NCI-H2029 (cell line): ENCODE measurements at regions not wholly inside any gene's neighbourhood (a gene's known extent, or its start where the extent isn't known, plus 50 kb on each side); places are given as distances from the start of the nearest gene placed in this dataset.
A peak's percentile ranks its signal among the peaks of the same experiment; 100 is the strongest.

ENCODE experiments used
- DNase-seq: peaks from one replicate; lab custom pipeline; 2025; lab: John Stamatoyannopoulos, UW

DNA sequence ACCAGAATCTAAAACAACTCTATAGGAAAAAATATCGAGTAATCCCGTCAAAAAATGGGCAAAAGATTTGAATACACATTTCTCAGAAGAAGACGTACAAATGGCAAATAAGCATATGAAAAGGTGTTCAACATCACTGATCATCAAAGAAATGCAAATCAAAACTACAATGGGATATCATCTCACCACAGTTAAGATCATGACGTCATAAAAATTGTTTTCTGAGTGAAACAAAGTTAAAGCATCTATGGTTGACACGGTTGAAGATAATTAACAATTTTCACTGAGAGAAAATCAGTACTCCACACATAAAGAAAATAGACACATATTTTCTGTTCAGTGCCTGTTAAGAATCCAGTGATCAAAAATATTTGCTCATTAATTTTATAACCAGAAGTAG lies 1010.8 kb upstream of the ADGRL3 start:
- DNase-seq = no peak

DNA sequence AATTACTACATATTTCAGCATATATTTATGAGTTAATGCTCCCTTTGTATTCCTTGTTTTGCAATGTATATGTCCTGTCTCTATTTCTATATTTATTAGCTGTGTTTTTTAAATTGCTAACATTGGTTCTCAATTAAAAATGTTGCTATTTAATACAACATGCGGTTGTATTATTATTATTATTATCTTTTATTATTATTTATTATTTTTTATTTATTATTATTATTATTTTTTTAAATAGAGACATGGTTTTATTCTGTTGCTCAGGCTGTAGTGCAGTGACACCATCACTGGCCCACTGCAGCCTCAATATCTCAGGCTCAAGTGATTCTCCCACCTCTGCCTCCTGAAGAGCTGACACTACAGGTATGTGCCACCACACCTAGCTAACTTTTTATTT lies 1005.9 kb upstream of the ADGRL3 start:
- no peak for DNase-seq

DNA sequence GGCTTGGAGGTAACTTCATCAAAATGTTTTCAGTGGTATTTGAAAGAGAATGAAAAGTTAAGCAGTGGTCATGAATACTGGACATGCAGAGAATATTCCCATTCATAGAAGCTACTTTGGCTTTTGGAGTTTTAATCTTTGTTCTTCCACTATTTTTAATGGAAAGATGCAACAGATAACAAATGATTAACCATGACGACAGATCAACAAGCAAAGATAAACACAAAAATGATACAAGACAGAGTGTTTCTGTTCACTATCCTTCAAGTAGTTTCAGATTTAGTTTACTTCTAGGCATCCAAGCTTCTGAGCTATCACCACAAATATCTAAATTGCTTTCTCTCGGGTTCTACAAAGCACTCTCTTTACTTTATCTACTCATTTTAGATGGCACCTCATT lies 1004.9 kb upstream of the ADGRL3 start:
- DNase-seq = no peak

DNA sequence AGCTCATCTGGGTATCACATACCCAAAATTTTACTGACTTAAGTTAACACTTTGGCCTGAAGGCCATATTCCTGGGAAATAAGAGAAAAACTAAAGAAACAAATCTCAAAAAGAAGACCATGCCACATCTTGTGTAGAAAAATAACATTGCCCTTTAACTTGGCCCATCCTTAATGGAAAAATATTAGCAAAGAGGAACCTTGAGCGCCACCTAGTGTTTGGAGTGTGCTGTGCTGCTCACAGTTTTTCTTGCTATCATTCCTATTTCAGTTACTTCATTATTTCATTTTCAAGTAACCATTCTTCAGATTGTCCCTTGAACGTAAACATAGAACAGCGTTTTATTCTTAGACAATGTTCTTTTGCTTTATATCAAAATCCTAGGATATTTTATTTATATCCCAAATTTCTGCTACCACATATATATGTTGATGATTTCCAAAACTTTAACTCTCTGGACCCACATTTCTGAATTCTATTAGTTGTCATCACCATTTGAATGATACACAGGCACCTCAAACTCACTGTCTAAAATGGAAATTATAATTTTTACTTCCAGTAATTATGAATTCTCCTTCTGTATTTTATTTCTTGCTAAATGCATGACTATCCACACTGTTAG lies 999.0 kb upstream of the ADGRL3 start:
- peak; percentile 24 for DNase-seq

DNA sequence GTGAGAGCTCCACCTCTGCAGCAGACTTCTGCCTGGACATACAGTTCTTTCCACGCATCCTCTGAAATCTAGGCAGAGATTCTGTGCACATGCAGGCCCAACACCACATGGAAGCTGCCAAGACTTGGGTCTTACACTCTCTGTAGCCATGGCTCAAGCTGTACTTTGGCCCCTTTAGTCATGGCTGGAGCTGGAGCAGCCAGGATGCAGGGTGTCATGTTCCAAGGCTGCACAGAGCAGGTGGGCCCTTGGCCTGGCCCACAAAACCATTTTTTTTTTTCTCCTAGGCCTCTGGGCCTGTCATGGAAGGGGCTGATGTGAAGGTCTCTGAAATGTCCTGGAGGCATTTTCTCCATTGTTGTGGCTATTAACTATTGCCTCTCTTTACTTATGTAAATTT lies 990.5 kb upstream of the ADGRL3 start:
- no peak for DNase-seq

DNA sequence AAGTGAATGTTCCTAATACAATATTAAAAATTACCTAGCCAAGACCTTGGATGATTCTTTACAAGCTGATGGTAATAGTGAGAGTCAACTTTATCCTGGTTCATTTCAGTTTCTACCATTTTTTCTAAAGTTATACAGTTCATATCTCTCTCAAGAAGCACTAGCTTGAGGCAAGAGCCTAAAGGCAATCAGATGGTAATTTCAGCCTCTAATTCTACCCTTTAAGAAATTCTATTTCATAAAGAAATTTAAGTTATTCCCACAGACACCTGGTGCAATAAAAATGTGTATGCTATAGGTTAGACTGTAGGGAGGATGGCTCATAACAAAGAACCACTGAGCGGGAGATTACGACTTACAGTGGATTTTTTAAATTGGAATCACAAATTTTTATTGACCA lies 984.2 kb upstream of the ADGRL3 start:
- no peak for DNase-seq

DNA sequence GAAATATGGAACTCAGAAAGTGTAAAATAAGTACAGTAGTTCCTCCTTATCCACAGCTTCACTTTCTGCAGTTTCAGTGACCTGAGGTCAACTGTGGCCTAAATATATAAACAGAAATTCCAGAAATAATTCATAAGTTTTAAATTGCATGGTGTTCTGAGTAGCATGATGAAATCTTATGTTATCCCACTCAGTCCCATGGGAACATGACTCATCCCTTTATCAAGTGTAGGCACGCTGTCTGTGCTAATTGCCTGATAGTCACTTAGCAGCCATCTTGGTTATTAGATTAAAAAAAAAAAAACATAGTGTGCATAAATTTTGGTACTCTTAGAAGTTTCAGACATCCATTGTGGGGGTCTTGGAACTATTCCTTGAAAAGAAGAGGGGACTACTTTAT lies 983.4 kb upstream of the ADGRL3 start:
- no peak for DNase-seq

DNA sequence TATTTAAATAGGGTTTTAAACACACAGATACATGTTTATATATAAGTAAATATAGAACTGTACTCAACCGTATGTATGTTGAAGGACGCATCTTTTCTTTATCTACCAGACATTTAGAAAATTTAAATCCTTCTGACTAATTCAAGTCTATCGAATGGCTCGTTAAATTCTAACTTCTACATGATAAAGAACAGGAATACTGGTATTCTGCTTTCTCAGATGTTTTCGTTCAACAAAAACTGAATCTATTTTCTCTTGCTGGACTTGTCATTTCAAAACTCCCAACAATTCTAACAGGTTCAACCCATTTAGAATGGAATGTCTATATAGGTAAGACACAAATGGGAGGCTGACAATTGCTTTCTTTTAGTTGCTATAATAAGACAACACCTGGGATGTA lies 978.3 kb upstream of the ADGRL3 start:
- no peak for DNase-seq

DNA sequence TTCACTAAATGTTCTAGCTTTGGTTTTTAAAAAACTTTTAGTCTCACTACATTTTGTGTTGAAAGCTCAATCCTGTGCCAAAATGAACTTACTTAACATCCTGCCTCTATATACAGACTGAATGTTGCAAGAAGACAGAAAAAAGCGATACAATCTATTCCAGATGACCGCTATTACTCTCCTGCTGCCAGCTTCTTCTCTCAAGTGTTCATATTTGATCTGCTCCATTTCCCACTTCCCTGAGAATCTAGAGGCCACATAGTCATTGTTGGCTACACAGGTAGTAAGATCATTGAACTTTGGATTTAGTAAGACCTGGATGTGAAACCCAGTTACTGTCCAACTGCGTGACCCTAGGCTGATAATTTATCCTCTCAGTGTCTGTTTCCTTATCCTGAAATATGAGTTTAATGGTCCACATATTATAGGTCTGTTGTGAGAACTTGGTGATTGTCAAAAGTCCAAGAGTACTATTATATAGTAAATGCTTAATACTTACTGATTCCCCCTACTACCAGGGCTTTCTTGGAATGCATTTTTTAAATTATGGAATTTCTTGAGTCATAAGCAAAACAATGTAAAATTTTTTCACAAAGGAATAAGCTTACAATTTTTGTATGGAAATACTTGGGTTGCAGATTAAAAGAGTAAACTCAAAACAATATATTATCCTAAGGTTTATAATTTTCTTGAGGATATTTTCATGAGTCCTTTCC lies 976.8 kb upstream of the ADGRL3 start:
- no peak for DNase-seq

DNA sequence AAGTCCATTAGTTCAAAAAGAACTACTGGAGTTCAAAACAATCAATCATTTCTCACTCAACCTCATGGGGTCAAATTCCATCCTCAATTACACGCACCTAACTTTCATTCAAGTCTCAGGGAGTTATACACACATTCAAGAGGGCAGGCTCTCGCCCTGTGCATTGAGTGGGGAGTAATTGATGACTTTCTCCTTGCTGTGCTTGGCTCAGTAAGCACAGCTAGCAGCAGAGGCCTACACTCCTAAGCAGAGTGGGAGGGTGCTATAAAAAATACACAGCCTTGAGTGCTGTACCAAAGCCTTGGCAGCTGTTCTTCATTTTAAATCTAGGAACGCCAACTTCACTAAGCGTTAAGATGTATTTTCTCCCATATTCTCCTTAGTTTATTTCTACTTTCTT lies 958.3 kb upstream of the ADGRL3 start:
- no peak for DNase-seq

DNA sequence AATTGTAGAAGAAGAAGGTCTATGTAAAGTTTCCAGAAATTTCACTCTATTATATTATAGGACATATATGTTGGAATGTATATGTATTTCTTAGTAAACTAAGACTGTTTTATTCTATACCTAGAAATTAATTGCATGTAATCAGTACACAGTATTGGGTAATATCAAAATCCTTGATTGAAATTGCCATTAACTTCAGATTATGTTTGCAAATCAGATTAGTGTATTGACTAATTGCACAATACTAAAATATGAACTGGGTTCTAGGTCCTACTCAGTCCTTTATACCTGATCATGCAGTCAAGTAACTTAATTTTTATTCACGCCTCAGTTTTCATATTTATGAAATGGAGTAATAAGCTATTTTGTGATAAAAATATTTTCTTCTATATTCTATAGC lies 950.3 kb upstream of the ADGRL3 start:
- DNase-seq = no peak

DNA sequence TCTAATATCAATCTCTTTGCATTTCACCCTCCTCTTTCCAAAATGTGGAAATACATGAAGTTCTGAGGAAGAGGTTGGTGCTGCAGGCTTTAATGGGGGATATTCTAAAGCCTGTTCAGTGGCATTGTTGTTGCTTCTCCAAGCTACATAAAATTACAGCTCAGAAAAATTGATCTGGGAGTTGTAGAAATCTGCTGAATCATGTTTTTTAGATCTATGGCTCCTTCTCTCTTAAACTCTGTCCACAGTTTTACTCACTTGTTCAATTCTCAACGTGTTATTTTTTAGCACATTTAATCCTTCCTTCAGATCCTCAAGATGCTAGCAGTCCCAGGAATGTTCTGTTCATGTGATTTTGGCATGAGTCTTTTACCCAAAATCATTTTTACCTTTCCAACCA lies 949.5 kb upstream of the ADGRL3 start:
- no peak for DNase-seq

DNA sequence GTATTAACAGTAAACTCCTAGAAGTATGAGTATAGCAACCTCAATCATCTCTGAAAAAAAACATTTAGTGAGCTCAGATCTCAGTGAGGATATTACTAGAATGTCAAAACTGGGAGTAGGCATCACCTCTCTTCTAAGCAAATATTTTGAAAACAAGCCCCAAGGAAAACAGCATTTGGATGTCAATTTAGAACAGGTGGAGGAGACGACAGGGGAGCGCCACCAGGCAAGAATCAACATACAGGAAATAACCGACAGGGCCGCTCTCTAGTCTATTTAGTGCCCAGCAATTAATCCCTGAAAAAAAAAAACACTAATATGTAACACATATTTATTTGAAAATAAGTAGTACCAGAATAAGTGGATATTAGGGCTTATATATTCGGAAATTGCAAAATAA lies 940.3 kb upstream of the ADGRL3 start:
- DNase-seq = no peak

DNA sequence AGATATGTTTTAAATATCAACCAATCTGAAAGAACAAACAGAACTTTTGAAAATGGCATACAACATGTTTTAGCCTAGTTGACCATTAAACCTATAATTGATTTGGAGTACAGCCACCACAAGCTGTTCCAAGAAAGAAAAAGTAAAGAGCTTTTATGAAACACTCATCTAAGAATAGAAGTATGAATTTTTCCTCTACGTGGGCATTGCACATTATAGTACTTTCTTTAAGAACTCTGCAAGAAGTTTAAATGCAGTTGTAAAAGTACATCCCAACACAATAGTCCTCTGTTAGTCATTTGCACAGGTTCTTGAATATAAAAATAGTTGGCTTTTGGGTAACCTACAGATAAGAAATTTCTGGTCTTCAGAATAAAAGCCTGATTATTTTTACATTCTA lies 933.6 kb upstream of the ADGRL3 start:
- DNase-seq = no peak

DNA sequence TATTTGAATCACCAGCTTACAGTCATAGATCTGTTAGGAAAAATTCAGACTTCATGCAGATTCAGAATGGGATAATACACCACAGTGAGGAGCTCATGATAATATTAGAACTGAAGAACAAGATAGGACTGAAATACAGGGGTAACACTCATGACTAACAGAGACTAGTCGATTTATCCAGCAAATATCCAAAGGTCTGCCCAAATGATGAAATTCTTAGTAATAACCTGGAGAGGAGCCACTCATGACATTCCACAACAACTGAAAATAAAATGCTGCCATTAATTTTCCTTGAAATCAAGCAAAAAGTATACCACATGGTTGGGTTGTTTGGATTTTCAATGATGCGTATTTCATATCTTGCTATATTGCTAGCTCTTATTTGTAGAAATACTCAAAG lies 903.7 kb upstream of the ADGRL3 start:
- DNase-seq = no peak

DNA sequence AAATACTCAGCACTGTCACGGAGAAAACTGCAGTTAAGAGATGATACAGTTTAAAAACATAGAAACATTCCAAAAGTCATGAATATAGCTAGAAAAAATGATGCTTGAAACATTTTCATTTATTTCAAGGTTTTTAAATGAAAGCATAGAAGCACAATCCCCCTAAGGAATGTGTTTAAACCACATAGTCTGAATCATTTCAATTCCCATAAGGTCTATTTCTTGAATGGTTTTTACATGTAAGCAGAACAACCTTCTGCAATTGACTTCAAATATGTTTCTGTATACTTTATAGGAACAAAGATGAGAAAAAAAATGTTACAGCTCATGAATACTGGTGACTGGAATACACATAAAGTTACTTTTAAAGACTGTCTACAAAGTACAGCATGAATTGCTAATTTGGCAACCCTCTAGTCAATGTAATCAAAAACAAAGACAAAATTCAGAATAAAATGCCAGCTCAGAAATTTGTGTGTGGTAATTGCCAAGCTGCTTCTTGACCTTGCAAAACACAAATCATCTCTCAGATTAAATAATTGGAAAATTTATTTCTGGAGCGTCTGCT lies 886.4 kb upstream of the ADGRL3 start:
- DNase-seq = no peak

DNA sequence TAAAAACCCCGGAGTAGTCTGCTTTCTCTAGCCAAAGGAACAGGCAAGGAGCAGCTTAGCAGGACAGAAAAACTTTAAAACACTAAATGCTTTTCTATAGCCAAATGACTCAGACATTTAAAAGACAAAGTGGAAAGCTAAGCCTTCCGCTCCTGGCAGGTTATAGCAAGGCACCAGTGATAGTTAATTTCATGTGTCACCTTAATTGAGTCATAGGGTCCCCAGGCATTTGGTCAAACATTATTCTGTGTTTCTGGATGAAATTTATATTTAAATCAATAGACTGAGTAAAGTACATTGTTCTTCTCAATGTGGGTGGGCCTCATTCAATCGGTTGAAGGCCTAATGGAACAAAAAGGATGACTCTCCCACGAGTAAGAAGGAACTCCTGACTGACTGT lies 885.7 kb upstream of the ADGRL3 start:
- no peak for DNase-seq

DNA sequence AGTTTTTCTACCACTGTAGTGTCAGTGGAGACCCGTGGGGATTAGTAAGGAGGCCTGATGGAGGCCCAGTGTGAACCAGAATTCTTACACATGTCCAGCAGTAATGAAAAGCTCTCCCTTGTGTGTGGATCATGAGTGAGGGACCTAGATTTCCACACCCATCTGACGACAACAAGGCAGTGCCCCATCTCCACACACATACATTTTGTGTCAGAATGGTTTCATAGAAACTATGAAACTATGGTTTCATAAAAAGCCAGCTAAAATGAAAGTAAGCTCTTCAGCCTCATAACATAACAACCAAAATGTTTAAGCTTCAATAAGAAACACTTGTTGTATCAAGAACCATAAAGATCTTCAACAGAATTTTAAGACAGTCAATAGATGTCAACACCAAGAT lies 884.5 kb upstream of the ADGRL3 start:
- no peak for DNase-seq

DNA sequence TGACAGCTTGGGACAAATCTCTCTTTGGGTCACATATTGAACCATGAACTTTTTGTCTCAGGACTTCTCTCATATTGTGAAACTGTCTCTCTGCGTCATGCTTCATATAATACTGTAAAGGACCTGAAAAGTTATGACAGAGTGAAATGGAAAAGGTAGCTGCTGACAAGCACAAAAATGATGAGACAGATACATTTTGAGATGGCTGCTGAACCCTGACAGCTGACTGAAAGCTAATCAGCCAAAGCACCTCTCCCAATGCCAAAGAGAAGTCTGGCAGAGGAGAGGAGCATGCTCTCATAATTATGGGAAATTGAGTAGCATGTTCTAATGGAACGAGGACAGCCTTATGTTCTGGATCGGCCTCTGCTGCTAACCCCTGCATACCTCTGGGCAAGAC lies 873.4 kb upstream of the ADGRL3 start:
- no peak for DNase-seq

DNA sequence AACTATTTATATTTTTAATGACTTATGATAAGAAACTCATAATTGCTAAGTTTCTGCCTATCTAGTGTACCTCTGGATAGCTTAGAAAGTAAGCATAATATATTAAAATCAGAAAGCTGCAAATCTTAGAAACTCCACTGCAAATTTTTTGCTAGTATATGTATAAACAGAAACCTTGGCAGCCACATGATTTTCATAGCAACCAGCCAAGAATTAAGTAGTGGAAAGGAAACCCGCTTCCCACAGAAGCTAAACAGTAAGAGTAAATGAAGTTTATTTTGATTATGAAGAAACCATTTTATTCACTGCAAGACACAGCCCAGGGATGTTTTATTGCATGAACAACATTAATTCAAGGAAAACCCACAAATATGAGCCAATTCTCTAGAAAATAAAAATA lies 872.5 kb upstream of the ADGRL3 start:
- DNase-seq = no peak

DNA sequence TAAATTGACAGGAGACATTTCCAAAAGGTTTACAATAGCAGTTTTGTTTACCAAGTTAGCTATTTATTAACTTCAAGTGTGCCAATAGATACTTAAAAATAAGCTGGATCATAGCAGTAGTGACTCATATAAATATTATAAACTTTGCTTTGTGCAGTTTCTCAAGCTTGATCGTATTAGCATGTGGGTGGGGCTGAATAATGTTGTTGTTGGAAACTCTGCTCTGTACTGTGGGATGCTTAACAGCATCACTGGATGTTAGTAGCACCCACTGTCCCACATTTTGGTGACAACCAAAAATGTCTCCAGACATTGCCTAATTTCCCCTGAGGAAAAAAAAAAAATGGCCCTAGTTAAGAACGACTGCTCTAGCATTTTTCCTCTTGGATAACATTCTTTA lies 855.2 kb upstream of the ADGRL3 start:
- no peak for DNase-seq

DNA sequence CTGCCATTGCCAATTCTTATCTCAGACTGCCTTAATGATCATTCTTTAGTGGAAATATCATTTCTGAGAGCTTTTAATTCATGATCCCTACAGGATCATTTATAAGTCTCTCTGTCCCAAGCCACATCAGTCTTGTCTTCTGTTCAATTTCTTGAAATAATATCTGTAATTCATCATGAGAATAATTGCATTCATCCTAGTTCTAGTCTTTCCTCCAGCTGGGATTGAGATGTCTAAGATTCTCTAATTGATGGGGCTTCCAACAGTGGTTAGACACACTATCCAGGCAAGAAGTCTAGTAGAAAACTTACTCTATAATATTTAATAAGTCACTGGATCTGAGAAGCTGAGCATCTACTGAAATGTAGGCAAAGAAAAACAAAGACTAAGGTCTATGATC lies 854.7 kb upstream of the ADGRL3 start:
- DNase-seq = no peak

DNA sequence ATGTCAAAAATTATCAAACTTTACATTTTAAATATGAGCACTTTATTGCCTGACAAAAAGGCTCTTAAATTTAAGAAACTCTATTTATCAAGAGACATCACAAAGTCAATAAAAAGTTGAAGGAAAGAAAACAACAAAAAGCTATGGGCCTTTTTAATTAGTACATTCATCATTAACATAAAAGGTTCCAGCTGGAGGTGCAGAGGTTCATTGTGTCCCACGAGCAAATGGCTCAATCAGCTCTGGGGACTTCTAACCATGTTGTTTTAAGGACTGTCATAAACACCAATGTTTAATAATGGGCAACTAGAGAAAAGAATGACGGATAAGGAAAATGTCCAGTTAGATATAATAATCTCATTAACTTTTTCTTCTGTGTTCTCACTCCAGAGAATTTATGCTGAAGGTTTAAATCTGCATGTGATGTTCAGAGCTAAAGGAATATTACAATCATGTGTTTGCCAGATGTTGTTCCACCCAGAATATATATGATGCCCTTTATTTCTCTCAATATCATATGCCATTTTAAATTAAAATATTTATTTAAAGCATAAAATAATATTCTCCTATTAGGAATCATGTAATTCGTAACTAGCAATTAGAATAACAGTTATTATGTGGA lies 840.3 kb upstream of the ADGRL3 start:
- no peak for DNase-seq

DNA sequence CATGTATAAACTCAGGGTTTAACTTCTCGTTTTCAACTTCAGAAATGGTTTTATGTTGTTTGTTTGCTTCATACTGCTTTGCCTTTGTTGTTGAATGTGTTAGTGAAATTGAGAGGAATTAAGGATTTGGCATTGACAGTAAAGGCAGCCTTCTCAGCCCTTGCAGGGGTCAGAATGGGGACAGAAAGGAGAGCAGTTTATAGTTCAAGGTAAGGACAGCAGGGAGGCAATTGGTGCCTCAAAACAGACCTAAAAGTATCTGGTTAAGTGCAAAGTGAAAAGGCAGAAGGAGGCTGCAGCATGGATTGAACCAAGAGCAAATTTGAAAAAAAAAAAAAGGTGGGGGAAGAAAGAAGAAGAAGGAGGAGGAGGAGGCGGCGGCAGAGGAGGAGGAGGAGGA lies 835.0 kb upstream of the ADGRL3 start:
- DNase-seq = no peak
